NCI-H748 (cell line): ENCODE measurements at regions not wholly inside any gene's neighbourhood (a gene's known extent, or its start where the extent isn't known, plus 50 kb on each side); places are given as distances from the start of the nearest gene placed in this dataset.
"Not testable (repeated sequence)": the region's sequence is repeated elsewhere in the genome, so short reads cannot be mapped to it uniquely, and the experiment has no call there.

Experiments
- DNase-seq: peaks from one replicate; lab custom pipeline; 2025; ENCODE audit not compliant: unreplicated experiment; lab: John Stamatoyannopoulos, UW

DNA sequence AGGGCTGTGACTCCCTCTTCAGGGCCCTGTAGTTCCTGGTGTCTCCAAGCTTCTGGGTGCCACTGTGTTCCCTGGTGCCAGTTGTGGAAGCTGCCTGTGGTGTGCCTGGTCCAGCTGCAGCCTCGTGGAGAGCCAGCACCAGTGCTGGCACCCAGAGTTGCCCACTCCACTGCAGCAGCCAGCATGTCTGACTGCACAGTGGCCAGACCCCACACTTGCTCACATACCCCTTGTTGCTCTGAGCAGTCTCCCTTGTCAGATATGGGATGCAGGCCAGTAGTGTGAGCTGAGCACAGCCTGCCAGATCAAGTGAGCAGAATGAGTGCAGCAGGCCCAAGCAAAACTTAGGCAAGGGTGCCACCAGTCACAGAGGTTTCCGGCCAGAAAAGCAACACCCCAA, 108.6 kb downstream of the ZMAT1 start:
- no peak for DNase-seq

DNA sequence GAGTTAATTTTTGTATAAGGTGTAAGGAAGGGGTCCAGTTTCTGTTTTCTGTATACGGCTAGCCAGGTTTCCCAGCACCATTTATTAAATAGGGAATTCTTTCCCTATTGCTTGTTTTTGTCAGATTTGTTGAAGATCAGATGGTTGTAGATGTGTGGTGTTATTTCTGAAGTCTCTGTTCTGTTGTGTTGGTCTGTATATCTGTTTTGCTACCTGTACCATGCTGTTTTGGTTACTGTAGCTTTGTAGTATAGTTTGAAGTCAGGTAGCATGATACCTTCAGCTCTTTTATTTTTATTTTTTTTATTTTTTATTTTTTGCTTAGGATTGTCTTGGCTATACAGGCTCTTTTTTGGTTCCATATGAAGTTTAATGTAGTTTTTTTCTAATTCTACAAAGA, 114.1 kb downstream of the ZMAT1 start:
- not testable (repeated sequence) for DNase-seq

GRCh38 chrX:101813200-101813599, 118.6 kb downstream of the ZMAT1 start:
- no peak for DNase-seq

GRCh38 chrX:101803451-101803850, 128.4 kb downstream of the ZMAT1 start:
- peak; percentile 5 for DNase-seq

- peak; percentile 85 for DNase-seq
Observed at GRCh38 chrX:101799387-101799786, 132.4 kb downstream of the ZMAT1 start.

DNA sequence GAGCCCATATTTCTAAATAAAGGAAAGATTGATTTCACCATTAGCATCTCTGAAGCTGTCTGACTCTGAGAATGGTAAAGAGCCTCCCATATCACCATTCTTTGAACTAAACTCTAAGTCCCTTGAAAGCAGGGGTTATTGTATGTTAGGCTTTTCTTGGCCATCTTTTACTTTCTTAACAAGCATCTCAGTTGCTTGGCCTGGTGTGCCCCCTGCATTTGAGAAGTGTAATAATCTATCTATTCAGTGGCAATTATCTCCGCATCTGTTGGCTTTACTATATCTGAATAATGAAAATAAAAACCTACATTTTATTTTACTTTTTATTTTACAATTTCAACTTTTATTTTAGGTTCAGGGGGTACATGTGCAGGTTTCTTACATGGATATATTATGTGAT, 128.3 kb upstream of the ARMCX2 start:
- no peak for DNase-seq

GRCh38 chrX:101785142-101785541, 125.5 kb upstream of the ARMCX2 start:
- DNase-seq, result no peak

GRCh38 chrX:101780421-101780820, 120.8 kb upstream of the ARMCX2 start:
- DNase-seq, result not testable (repeated sequence)

GRCh38 chrX:101774340-101774739, 114.7 kb upstream of the ARMCX2 start:
- DNase-seq, result no peak

DNA sequence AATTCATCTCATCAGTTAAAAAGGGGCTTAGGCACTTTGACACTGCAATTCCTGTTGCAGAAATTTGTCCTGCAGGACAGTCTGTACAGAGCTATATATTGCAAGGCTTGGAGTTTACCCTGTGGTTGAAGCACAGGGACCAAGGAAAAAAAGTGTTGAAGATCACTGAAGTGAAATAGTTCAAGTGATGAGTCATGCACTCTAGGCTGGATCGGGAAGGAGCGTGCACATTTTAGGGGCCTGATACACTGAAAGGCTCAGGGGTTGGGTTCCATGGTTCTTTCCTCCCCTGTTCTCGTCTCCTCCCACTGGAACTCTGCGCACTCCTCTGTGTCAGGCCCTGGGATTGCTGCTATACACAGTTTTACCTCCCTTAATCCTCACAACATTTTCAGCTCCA, 104.9 kb upstream of the ARMCX2 start:
- no peak for DNase-seq

DNA sequence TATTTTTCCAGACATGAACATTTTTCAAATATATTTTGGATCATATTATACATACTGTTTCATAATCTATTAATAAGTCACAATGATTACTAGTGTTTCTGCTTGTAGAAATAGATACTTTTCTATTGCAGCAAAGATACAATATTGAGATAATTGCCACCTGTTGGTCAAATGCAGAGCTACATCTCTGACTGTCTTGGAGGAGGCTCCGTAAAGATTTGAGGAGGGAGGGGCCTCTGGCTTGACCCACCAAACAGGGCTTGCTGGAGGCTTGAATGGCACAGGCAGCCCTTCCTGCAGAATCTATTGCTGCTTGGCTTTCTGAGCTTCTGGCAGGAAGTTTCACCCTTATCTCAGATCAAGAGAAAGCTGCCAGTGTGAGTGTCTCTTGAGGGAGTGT, 99.3 kb upstream of the ARMCX2 start:
- no peak for DNase-seq

DNA sequence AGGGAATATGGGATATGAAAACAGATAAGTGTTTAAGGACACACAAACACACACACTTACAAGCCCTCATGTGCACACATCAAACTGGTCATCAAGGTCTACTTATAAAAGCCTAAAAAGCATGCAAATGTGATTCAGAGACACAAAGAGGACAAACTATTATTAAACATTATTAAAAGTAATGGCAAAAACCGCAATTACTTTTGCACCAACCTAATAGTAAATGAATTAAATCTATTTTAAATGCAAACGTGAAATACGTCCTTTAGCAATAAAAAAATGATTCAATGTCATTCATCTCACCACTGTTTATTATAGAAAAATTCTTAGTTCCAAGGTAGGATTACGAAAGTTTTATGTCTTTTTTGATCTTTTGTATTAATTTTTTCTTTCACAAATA, 91.1 kb upstream of the ARMCX2 start:
- DNase-seq, result no peak

GRCh38 chrX:101749436-101749835, 89.8 kb upstream of the ARMCX2 start:
- no peak for DNase-seq

DNA sequence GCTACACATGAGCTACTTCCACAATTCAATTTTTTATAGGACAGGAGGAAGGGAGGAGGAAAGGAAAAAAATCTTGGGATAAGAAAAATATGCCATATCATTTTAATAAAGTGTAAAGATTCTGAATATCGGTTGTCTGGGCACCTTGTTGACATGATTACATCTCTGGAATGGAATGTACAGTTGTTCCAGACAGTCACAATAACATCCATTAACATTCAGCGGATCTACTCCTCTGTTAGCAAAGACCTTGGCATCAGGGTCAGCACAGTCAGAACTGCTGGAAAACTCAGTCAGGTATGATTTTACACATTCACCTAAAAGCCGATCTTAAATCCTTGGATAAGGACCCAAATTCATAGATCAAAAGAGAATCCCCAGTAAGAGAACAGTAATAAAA, 85.4 kb upstream of the ARMCX2 start:
- DNase-seq, result no peak

DNA sequence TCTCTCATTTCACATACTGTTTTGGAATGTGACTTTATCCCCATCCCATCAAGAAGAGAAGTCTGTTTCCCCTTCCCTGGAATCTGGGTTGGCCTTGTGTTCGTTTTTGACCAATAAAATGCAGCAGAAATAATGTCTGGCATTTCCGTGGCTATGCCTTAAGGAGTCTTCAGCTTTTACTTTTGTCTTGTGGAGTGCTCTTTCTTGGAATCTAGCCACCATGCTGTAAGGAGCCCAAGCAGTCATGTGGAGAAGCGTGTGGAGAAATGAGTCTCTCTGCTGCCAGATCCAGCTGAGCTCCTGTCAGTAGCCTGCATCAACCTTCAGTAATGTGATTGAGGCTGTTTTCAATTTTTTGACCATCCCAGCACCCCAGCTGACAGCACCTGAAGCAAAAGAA, 84.4 kb upstream of the ARMCX2 start:
- DNase-seq, result no peak

DNA sequence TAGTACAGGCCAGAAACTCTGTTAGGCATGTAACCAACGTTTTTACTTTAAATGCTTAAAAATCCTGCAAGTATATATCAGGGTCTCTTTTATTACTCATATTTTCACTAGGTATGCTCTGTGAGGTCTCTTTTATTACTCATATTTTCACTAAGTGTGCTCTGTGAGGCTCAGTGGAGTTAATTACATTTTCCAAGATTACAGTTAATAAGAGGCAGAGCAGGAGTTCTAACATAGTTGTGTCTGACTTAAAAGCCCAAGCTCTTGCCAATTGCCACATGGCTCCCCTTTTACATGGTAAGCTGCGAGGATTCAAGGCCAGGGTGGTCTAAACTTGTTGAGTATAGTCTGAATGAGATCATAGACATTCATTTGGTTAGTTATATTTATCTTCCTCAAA, 81.0 kb upstream of the ARMCX2 start:
- DNase-seq, result no peak

DNA sequence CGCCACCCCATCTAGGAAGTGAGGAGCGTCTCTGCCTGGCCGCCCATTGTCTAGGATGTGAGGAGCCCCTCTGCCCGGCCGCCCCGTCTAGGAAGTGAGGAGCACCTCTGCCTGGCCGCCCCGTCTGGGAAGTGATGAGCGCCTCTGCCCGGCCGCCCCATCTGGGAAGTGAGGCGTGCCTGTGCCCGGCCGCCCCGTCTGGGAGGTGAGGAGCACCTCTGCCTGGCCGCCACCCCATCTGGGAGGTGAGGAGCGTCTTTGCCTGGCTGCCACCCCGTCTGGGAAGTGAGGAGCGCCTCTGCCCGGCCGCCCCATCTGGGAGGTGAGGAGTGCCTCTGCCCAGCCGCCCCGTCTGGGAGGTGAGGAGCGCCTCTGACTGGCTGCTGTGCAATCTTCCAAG, 79.2 kb upstream of the ARMCX2 start:
- DNase-seq, result not testable (repeated sequence)

GRCh38 chrX:101738411-101738810, 78.8 kb upstream of the ARMCX2 start:
- DNase-seq, result not testable (repeated sequence)

GRCh38 chrX:101736651-101737050, 77.0 kb upstream of the ARMCX2 start:
- DNase-seq, result no peak

- DNase-seq, result no peak
Observed at GRCh38 chrX:101732870-101733269, 73.2 kb upstream of the ARMCX2 start.

DNA sequence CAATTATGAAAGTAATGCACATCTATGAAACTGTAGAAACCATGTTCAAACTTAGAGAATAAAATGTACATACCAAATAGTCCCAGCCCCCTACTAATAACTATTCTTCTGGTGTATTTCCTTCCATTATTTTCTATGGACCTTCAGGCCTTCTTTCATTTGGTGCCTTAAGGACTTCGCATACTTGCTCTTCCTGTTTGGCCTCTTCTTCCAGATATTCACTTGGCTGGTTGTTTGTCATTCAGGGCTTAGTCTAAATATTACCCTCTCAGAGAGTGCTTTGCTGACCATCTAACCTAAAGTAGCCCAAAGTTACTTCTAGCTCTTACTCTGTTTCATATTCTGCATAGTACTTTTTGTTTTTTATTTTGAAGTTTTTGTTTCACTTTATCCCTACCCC, 70.3 kb upstream of the ARMCX2 start:
- no peak for DNase-seq
